Lower leg skin (tissue), 4 donors: ENCODE measurements at regions not wholly inside any gene's neighbourhood (a gene's known extent, or its start where the extent isn't known, plus 50 kb on each side); places are given as distances from the start of the nearest gene placed in this dataset.

Experiments used
- DNase-seq, 2 donors: peaks; one replicate each; pipeline ENCODE4 v3.0.0-alpha.2; 2019; ENCODE audit warnings: low spot score in 2 of 2
- H3K4me3 ChIP-seq: fragments of 200-600 bp; sonication (generic); 2 replicates; pipeline ENCODE4 v1.5.1; 2017; ENCODE audit warnings: mild to moderate bottlenecking, low read depth; ENCODE audit not compliant: poor library complexity, severe bottlenecking
- CTCF ChIP-seq, 3 donors: fragments of 450-650 bp; IDR thresholded peaks; one replicate each; pipeline ENCODE4 v1.5.1; 2016; ENCODE audit warnings: antibody characterized with exemption in 3 of 3, mild to moderate bottlenecking in 3 of 3, moderate library complexity in 2 of 3
- POLR2A ChIP-seq, 2 donors: fragments of 450-650 bp; IDR thresholded peaks; one replicate each; pipeline ENCODE4 v1.6.1; 2016 to 2017; ENCODE audit warnings: antibody characterized with exemption in 2 of 2, mild to moderate bottlenecking in 1 of 2, moderate library complexity in 1 of 2
- WGBS, 2 donors: methylation state at CpG; one replicate each; pipeline ENCODE4 v1.1.5; 2018; 5-methylcytosine and 5-hydroxymethylcytosine counted together
- intact Hi-C: fragments of 100-400 bp; cut with DNase I; formaldehyde crosslinking; loops from one replicate; pipeline ENCODE4 v1.15.0; 2023; ENCODE audit warnings: low total_unique reads

GRCh38 chr4:105022811-105023667 lies 123.6 kb upstream of the TET2 start:
- no peak for TF ChIP-seq POLR2A (IDR thresholded peaks at IDR 0.05)
- no peak for TF ChIP-seq CTCF (IDR thresholded peaks at IDR 0.05)
- H3K4me3 ChIP-seq: no peak overlapping the region
- WGBS, 2 donors: 35 to 50% methylated on average over 6 of the region's 6 CpGs
- no peak for DNase-seq
- intact Hi-C loops: no loop called here

GRCh38 chr4:105023668-105024055 lies 123.0 kb upstream of the TET2 start:
- TF ChIP-seq POLR2A (IDR thresholded peaks at IDR 0.05): no peak
- no peak for TF ChIP-seq CTCF (IDR thresholded peaks at IDR 0.05)
- intact Hi-C loops: no loop called here
- no peak overlapping the region for H3K4me3 ChIP-seq
- DNase-seq: no peak

- DNase-seq: no peak
- intact Hi-C loops: no loop called here
- 82 to 88% methylated on average over 2 of the region's 2 CpGs for WGBS, 2 donors
- H3K4me3 ChIP-seq: no peak overlapping the region
- TF ChIP-seq POLR2A (IDR thresholded peaks at IDR 0.05) (no peak), CTCF (IDR thresholded peaks at IDR 0.05) (no peak)
Measured at GRCh38 chr4:105025263-105026017, 121.2 kb upstream of the TET2 start.

- DNase-seq: no peak
- WGBS, 2 donors: 96 to 97% methylated on average over 1 of the region's 1 CpG
- intact Hi-C loops: no loop called here
- H3K4me3 ChIP-seq: no peak overlapping the region
- TF ChIP-seq POLR2A (IDR thresholded peaks at IDR 0.05) (no peak), CTCF (IDR thresholded peaks at IDR 0.05) (no peak)
Measured at GRCh38 chr4:105036991-105037390, 109.7 kb upstream of the TET2 start.

GRCh38 chr4:105042451-105042850 lies 104.2 kb upstream of the TET2 start:
- no peak for DNase-seq
- no peak overlapping the region for H3K4me3 ChIP-seq
- intact Hi-C loops: no loop called here
- TF ChIP-seq POLR2A (IDR thresholded peaks at IDR 0.05): no peak
- no peak for TF ChIP-seq CTCF (IDR thresholded peaks at IDR 0.05)
